ENCODE measurements at regions not wholly inside any gene's neighbourhood (a gene's known extent, or its start where the extent isn't known, plus 50 kb on each side); places are given as distances from the start of the nearest gene placed in this dataset.

GRCh38 chr12:105921872-105922669 lies 216.7 kb downstream of the NUAK1 start:
- Histone ChIP-seq H2BK120ac (ENCODE audit: low read depth, low read length) (no peak overlapping the region), H2AK5ac (ENCODE audit: low read length, severe bottlenecking) (peak overlapping the region; percentile 18), H2BK5ac (ENCODE audit: low read depth, low read length, poor library complexity, severe bottlenecking) (no peak overlapping the region), H2BK12ac (ENCODE audit: low read length in 2 of 2) (peak overlapping the region in 1 of 2 experiments; percentile 81), H3K27ac (ENCODE audit: low read length, poor library complexity, severe bottlenecking) (no peak overlapping the region), H3K9ac (ENCODE audit: low read length) (no peak overlapping the region), H2AFZ (ENCODE audit: low read depth, low read length) (no peak overlapping the region), H3K27me3 (ENCODE audit: control insufficient read depth in 1 of 2, insufficient read depth in 1 of 2, low read length in 2 of 2) (no peaks in the 10 kb centered on the region), H4K91ac (ENCODE audit: low read length) (no peak overlapping the region), H3K18ac (ENCODE audit: low read depth in 1 of 2, low read length in 2 of 2) (peak overlapping the region in 1 of 2 experiments; percentile 14), H3K9me3 (ENCODE audit: control insufficient read depth, low read length) (no peaks in the 10 kb centered on the region), H3K4me2 (ENCODE audit: low read length, poor library complexity, severe bottlenecking) (no peak overlapping the region), H3K4me3 (ENCODE audit: insufficient read depth in 1 of 2, low read depth in 1 of 2, low read length in 2 of 2) (no peak overlapping the region), H3K23ac (ENCODE audit: low read length in 2 of 2) (no peak overlapping the region), H2BK15ac (ENCODE audit: low read depth, poor library complexity, severe bottlenecking) (no peak overlapping the region), H3K14ac (ENCODE audit: low read length in 2 of 2) (no peak overlapping the region), H3K4ac (ENCODE audit: low read depth in 1 of 2, low read length in 2 of 2) (no peak overlapping the region), H3K4me1 (ENCODE audit: control insufficient read depth, insufficient read depth, low read depth, low read length) (peaks cover 4% of the 10 kb centered on the region), H3K79me1 (replicated peaks; ENCODE audit: low read length, poor library complexity, severe bottlenecking) (no peaks in the 10 kb centered on the region), H4K8ac (ENCODE audit: low read length) (peak overlapping the region; percentile 12), H3K36me3 (ENCODE audit: control insufficient read depth in 1 of 2, insufficient read depth in 2 of 2, low read depth in 1 of 2, low read length in 2 of 2) (no peaks in the 10 kb centered on the region)
- WGBS = 92% methylated on average over 4 of the region's 4 CpGs
- DNase-seq = no peak

- H3K4me2 ChIP-seq (ENCODE audit: low read length, poor library complexity, severe bottlenecking) = no peak overlapping the region
- H2BK120ac ChIP-seq (ENCODE audit: low read depth, low read length) = no peak overlapping the region
- H3K79me1 ChIP-seq (replicated peaks; ENCODE audit: low read length, poor library complexity, severe bottlenecking) = no peaks in the 10 kb centered on the region
- H3K27ac ChIP-seq (ENCODE audit: low read length, poor library complexity, severe bottlenecking) = no peak overlapping the region
- no peak overlapping the region for H3K4me3 ChIP-seq (ENCODE audit: insufficient read depth in 1 of 2, low read depth in 1 of 2, low read length in 2 of 2)
- no peak overlapping the region for H2BK5ac ChIP-seq (ENCODE audit: low read depth, low read length, poor library complexity, severe bottlenecking)
- no peak overlapping the region for H3K14ac ChIP-seq (ENCODE audit: low read length in 2 of 2)
- no peak overlapping the region for H3K9ac ChIP-seq (ENCODE audit: low read length)
- peak overlapping the region in 1 of 2 experiments; percentile 28 for H3K18ac ChIP-seq (ENCODE audit: low read depth in 1 of 2, low read length in 2 of 2)
- WGBS = 91% methylated on average over 4 of the region's 5 CpGs
- peak; percentile 84 for DNase-seq
- H2AK5ac ChIP-seq (ENCODE audit: low read length, severe bottlenecking) = no peak overlapping the region
- H3K4ac ChIP-seq (ENCODE audit: low read depth in 1 of 2, low read length in 2 of 2) = no peak overlapping the region
- peak overlapping the region in 1 of 2 experiments; percentile 43 for H2BK12ac ChIP-seq (ENCODE audit: low read length in 2 of 2)
- H4K8ac ChIP-seq (ENCODE audit: low read length) = no peak overlapping the region
- H2AFZ ChIP-seq (ENCODE audit: low read depth, low read length) = no peak overlapping the region
- no peaks in the 10 kb centered on the region for H3K27me3 ChIP-seq (ENCODE audit: control insufficient read depth in 1 of 2, insufficient read depth in 1 of 2, low read length in 2 of 2)
- H3K9me3 ChIP-seq (ENCODE audit: control insufficient read depth, low read length) = no peaks in the 10 kb centered on the region
- peaks cover 4% of the 10 kb centered on the region for H3K4me1 ChIP-seq (ENCODE audit: control insufficient read depth, insufficient read depth, low read depth, low read length)
- H3K36me3 ChIP-seq (ENCODE audit: control insufficient read depth in 1 of 2, insufficient read depth in 2 of 2, low read depth in 1 of 2, low read length in 2 of 2) = no peaks in the 10 kb centered on the region
- H2BK15ac ChIP-seq (ENCODE audit: low read depth, poor library complexity, severe bottlenecking) = no peak overlapping the region
- no peak overlapping the region for H3K23ac ChIP-seq (ENCODE audit: low read length in 2 of 2)
- no peak overlapping the region for H4K91ac ChIP-seq (ENCODE audit: low read length)
Observed at GRCh38 chr12:105922670-105923102, 216.1 kb downstream of the NUAK1 start.

GRCh38 chr12:105924526-105925208 lies 214.1 kb downstream of the NUAK1 start:
- H2BK5ac ChIP-seq (ENCODE audit: low read depth, low read length, poor library complexity, severe bottlenecking) = no peak overlapping the region
- no peak overlapping the region for H4K91ac ChIP-seq (ENCODE audit: low read length)
- no peak overlapping the region for H3K9ac ChIP-seq (ENCODE audit: low read length)
- no peak overlapping the region for H3K18ac ChIP-seq (ENCODE audit: low read depth in 1 of 2, low read length in 2 of 2)
- H3K36me3 ChIP-seq (ENCODE audit: control insufficient read depth in 1 of 2, insufficient read depth in 2 of 2, low read depth in 1 of 2, low read length in 2 of 2) = no peaks in the 10 kb centered on the region
- no peak overlapping the region for H3K4me2 ChIP-seq (ENCODE audit: low read length, poor library complexity, severe bottlenecking)
- no peak overlapping the region for H2AK5ac ChIP-seq (ENCODE audit: low read length, severe bottlenecking)
- H3K23ac ChIP-seq (ENCODE audit: low read length in 2 of 2) = no peak overlapping the region
- H3K4me3 ChIP-seq (ENCODE audit: insufficient read depth in 1 of 2, low read depth in 1 of 2, low read length in 2 of 2) = no peak overlapping the region
- H2AFZ ChIP-seq (ENCODE audit: low read depth, low read length) = no peak overlapping the region
- no peak for DNase-seq
- H3K4me1 ChIP-seq (ENCODE audit: control insufficient read depth, insufficient read depth, low read depth, low read length) = peaks cover 4% of the 10 kb centered on the region
- no peaks in the 10 kb centered on the region for H3K79me1 ChIP-seq (replicated peaks; ENCODE audit: low read length, poor library complexity, severe bottlenecking)
- H2BK12ac ChIP-seq (ENCODE audit: low read length in 2 of 2) = no peak overlapping the region
- no peak overlapping the region for H2BK15ac ChIP-seq (ENCODE audit: low read depth, poor library complexity, severe bottlenecking)
- H3K27me3 ChIP-seq (ENCODE audit: control insufficient read depth in 1 of 2, insufficient read depth in 1 of 2, low read length in 2 of 2) = no peaks in the 10 kb centered on the region
- no peak overlapping the region for H3K14ac ChIP-seq (ENCODE audit: low read length in 2 of 2)
- H3K4ac ChIP-seq (ENCODE audit: low read depth in 1 of 2, low read length in 2 of 2) = no peak overlapping the region
- no peak overlapping the region for H4K8ac ChIP-seq (ENCODE audit: low read length)
- no peak overlapping the region for H2BK120ac ChIP-seq (ENCODE audit: low read depth, low read length)
- no peaks in the 10 kb centered on the region for H3K9me3 ChIP-seq (ENCODE audit: control insufficient read depth, low read length)
- H3K27ac ChIP-seq (ENCODE audit: low read length, poor library complexity, severe bottlenecking) = no peak overlapping the region
- 85% methylated on average over 4 of the region's 7 CpGs for WGBS

- no peak overlapping the region for H4K91ac ChIP-seq (ENCODE audit: low read length)
- 91% methylated on average over 5 of the region's 5 CpGs for WGBS
- no peak overlapping the region for H3K4me3 ChIP-seq (ENCODE audit: insufficient read depth in 1 of 2, low read depth in 1 of 2, low read length in 2 of 2)
- no peak overlapping the region for H2BK15ac ChIP-seq (ENCODE audit: low read depth, poor library complexity, severe bottlenecking)
- no peak overlapping the region for H2BK5ac ChIP-seq (ENCODE audit: low read depth, low read length, poor library complexity, severe bottlenecking)
- H3K4me1 ChIP-seq (ENCODE audit: control insufficient read depth, insufficient read depth, low read depth, low read length) = peaks cover 4% of the 10 kb centered on the region
- H4K8ac ChIP-seq (ENCODE audit: low read length) = no peak overlapping the region
- no peak overlapping the region for H3K27ac ChIP-seq (ENCODE audit: low read length, poor library complexity, severe bottlenecking)
- no peak overlapping the region for H3K4ac ChIP-seq (ENCODE audit: low read depth in 1 of 2, low read length in 2 of 2)
- no peaks in the 10 kb centered on the region for H3K79me1 ChIP-seq (replicated peaks; ENCODE audit: low read length, poor library complexity, severe bottlenecking)
- no peak overlapping the region for H3K14ac ChIP-seq (ENCODE audit: low read length in 2 of 2)
- H3K9ac ChIP-seq (ENCODE audit: low read length) = no peak overlapping the region
- H3K9me3 ChIP-seq (ENCODE audit: control insufficient read depth, low read length) = no peaks in the 10 kb centered on the region
- no peak overlapping the region for H2BK12ac ChIP-seq (ENCODE audit: low read length in 2 of 2)
- H3K18ac ChIP-seq (ENCODE audit: low read depth in 1 of 2, low read length in 2 of 2) = no peak overlapping the region
- no peak overlapping the region for H2AFZ ChIP-seq (ENCODE audit: low read depth, low read length)
- no peak overlapping the region for H2BK120ac ChIP-seq (ENCODE audit: low read depth, low read length)
- H3K36me3 ChIP-seq (ENCODE audit: control insufficient read depth in 1 of 2, insufficient read depth in 2 of 2, low read depth in 1 of 2, low read length in 2 of 2) = no peaks in the 10 kb centered on the region
- H2AK5ac ChIP-seq (ENCODE audit: low read length, severe bottlenecking) = no peak overlapping the region
- no peaks in the 10 kb centered on the region for H3K27me3 ChIP-seq (ENCODE audit: control insufficient read depth in 1 of 2, insufficient read depth in 1 of 2, low read length in 2 of 2)
- no peak overlapping the region for H3K4me2 ChIP-seq (ENCODE audit: low read length, poor library complexity, severe bottlenecking)
- no peak overlapping the region for H3K23ac ChIP-seq (ENCODE audit: low read length in 2 of 2)
- DNase-seq = no peak
Observed at GRCh38 chr12:105927564-105927963, 211.2 kb downstream of the NUAK1 start.

Measured in mesenchymal stem cell (in vitro differentiated cells and primary cell).